Chondrocyte (in vitro differentiated cells): ENCODE measurements at regions not wholly inside any gene's neighbourhood (a gene's known extent, or its start where the extent isn't known, plus 50 kb on each side); places are given as distances from the start of the nearest gene placed in this dataset.

Source experiments
- DNase-seq: peaks from one replicate; pipeline ENCODE4 v3.0.0; 2021; ENCODE audit warnings: mixed read lengths, low spot score
- H3K27ac Mint-ChIP-seq: one replicate; pipeline ENCODE4 v1.8.0; 2021; ENCODE audit warnings: mild to moderate bottlenecking, moderate library complexity, mixed read lengths; ENCODE audit not compliant: unreplicated experiment
- H3K27me3 Mint-ChIP-seq: 2 replicates; pipeline ENCODE4 v1.8.0; 2021; ENCODE audit warnings: low read depth, mixed read lengths
- H3K36me3 Mint-ChIP-seq: 2 replicates; pipeline ENCODE4 v1.8.0; 2021; ENCODE audit warnings: low read depth, mixed read lengths
- H3K4me1 Mint-ChIP-seq: 2 replicates; pipeline ENCODE4 v1.8.0; 2021; ENCODE audit warnings: low read depth, mild to moderate bottlenecking, mixed read lengths
- H3K4me3 Mint-ChIP-seq: one replicate; pipeline ENCODE4 v1.8.0; 2021; ENCODE audit warnings: mild to moderate bottlenecking, moderate library complexity, mixed read lengths; ENCODE audit not compliant: unreplicated experiment
- H3K9me3 Mint-ChIP-seq: 2 replicates; pipeline ENCODE4 v1.8.0; 2021; ENCODE audit warnings: low read depth, mixed read lengths
- TF ChIP-seq, protein P1 (sequence below): fragments of 200-600 bp; sonication (generic); IDR thresholded peaks from 2 replicates; pipeline ENCODE4 v1.5.0; 2021; ENCODE audit warnings: antibody characterized with exemption, mild to moderate bottlenecking, moderate library complexity

DNA sequence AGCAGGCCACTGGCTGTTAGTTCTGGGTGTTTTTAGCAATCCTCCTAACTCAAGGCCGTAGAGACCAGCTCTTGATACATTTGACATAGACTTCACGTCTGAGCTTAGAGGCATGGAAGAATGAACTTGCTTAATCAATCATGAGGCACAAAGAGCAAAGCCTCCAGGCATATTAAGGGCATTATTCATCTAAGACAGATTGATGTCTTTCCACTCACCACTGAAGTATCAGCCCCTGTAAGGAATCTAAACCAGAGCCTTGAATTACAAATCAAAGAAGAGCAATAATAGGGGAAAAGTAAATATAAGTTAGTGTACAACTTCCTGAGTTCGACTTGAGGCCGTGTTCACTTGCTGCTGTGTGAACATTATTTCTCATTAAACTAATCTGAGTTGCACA is 1470.7 kb downstream of the AACS start:
- Mint-ChIP-seq H3K27me3 (no peaks in the 10 kb centered on the region), H3K4me3 (no peak overlapping the region), H3K27ac (no peak overlapping the region), H3K9me3 (peaks cover 24% of the 10 kb centered on the region), H3K4me1 (no peaks in the 10 kb centered on the region), H3K36me3 (no peaks in the 10 kb centered on the region)
- TF ChIP-seq, protein P1, sequence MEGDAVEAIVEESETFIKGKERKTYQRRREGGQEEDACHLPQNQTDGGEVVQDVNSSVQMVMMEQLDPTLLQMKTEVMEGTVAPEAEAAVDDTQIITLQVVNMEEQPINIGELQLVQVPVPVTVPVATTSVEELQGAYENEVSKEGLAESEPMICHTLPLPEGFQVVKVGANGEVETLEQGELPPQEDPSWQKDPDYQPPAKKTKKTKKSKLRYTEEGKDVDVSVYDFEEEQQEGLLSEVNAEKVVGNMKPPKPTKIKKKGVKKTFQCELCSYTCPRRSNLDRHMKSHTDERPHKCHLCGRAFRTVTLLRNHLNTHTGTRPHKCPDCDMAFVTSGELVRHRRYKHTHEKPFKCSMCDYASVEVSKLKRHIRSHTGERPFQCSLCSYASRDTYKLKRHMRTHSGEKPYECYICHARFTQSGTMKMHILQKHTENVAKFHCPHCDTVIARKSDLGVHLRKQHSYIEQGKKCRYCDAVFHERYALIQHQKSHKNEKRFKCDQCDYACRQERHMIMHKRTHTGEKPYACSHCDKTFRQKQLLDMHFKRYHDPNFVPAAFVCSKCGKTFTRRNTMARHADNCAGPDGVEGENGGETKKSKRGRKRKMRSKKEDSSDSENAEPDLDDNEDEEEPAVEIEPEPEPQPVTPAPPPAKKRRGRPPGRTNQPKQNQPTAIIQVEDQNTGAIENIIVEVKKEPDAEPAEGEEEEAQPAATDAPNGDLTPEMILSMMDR, result no peak
- no peak for DNase-seq

DNA sequence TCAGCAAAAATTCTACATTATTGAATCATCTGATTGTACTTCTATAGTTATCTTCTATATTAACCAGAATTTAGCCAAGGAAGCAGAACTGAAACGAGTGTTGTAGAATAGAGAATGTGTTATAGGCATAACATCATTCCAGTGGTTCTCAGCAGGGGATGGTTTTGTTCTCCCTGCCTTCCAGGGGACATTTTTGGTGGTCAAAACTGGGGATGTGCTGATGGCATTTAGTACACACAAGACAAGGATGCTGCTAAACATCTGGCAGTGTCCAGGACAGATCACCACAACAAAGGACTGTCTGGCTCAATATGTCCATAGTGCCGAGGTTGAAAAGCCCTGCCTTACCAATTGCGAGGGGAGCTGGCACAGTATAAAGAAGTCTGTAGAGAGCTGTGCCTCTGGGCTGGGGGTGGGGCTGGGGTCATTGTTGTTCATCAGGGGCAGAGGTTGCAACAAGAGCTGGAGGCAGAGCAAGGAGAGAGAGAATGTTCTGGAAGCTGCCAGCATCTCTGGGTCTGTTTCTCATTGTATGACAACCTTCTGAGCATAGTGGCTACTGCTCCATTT is 1472.8 kb downstream of the AACS start:
- no peaks in the 10 kb centered on the region for H3K27me3 Mint-ChIP-seq
- DNase-seq, result no peak
- H3K4me3 Mint-ChIP-seq, result no peak overlapping the region
- TF ChIP-seq, protein P1, result no peak
- H3K27ac Mint-ChIP-seq, result no peak overlapping the region
- H3K9me3 Mint-ChIP-seq, result peaks cover 34% of the 10 kb centered on the region
- H3K36me3 Mint-ChIP-seq, result no peaks in the 10 kb centered on the region
- H3K4me1 Mint-ChIP-seq, result no peaks in the 10 kb centered on the region

DNA sequence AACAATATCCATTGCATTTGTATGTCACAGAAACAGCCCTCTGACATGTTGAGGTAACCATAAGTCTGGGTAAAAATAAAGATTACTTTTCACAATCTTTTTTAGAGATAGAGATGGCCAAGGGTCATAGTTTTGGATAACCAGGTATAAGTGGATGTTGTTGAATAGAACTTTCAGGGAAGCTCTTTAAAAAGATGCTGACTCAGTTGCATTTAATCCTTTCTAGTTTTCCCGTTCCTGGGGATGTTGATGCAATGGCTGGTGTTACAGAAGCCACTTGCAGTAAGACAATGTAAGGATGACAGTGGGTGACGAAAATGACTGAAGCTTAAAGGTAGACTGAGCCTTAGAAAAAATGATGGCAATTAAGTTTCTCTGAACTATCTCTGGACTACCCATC is 1473.7 kb downstream of the AACS start:
- Mint-ChIP-seq H3K27ac (no peak overlapping the region), H3K36me3 (no peaks in the 10 kb centered on the region), H3K4me1 (no peaks in the 10 kb centered on the region), H3K9me3 (peaks cover 34% of the 10 kb centered on the region), H3K4me3 (no peak overlapping the region), H3K27me3 (no peaks in the 10 kb centered on the region)
- DNase-seq, result no peak
- TF ChIP-seq, protein P1, result no peak

- no peak overlapping the region for H3K4me3 Mint-ChIP-seq
Observed at GRCh38 chr12:126545411-126545810, 1480.2 kb downstream of the AACS start.

DNA sequence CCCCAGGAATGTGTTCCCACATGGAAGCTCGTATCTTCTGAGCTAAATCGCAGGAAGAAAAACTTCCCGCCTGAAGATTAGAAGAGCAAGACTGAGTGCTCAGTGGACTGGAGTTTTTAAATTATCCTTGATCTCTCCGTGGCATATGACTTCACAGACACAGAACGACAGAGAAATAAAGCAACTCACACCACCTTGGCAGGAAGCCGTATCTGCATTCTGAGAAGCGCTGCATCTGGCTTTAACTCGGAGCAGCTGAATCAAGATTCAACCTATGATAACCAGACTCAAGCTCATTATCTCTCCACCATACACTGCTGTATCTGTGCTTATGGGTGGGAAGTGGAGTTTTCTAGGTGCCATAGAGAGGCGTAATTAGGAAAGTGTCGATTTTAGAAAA is 1482.7 kb downstream of the AACS start:
- H3K4me1 Mint-ChIP-seq, result no peaks in the 10 kb centered on the region
- H3K36me3 Mint-ChIP-seq, result no peaks in the 10 kb centered on the region
- H3K27me3 Mint-ChIP-seq, result no peaks in the 10 kb centered on the region
- H3K9me3 Mint-ChIP-seq, result peaks cover 23% of the 10 kb centered on the region
- H3K4me3 Mint-ChIP-seq, result no peak overlapping the region
- no peak for DNase-seq
- H3K27ac Mint-ChIP-seq, result no peak overlapping the region
- TF ChIP-seq, protein P1, result no peak

More at GRCh38 chr12:126545411-126545810, 1480.2 kb downstream of the AACS start:
- no peaks in the 10 kb centered on the region for H3K4me1 Mint-ChIP-seq
- DNase-seq, result no peak
- H3K27me3 Mint-ChIP-seq, result no peaks in the 10 kb centered on the region
- TF ChIP-seq, protein P1, result no peak
- H3K9me3 Mint-ChIP-seq, result peaks cover 28% of the 10 kb centered on the region
- no peaks in the 10 kb centered on the region for H3K36me3 Mint-ChIP-seq
- no peak overlapping the region for H3K27ac Mint-ChIP-seq
